ENCODE measurements at regions not wholly inside any gene's neighbourhood (a gene's known extent, or its start where the extent isn't known, plus 50 kb on each side); places are given as distances from the start of the nearest gene placed in this dataset.

GRCh38 chr15:88403351-88403791, 63.8 kb downstream of the MRPL46 start:
- DNase-seq (ENCODE audit: low spot score): no peak

- no peak for DNase-seq (ENCODE audit: low spot score)
Observed at GRCh38 chr15:88401996-88402656, 65.1 kb downstream of the MRPL46 start.

- DNase-seq (ENCODE audit: low spot score): no peak
Observed at GRCh38 chr15:88401251-88401995, 65.8 kb downstream of the MRPL46 start.

GRCh38 chr15:88400591-88401250, 66.5 kb downstream of the MRPL46 start:
- DNase-seq (ENCODE audit: low spot score): no peak

GRCh38 chr15:88400084-88400483, 67.1 kb downstream of the MRPL46 start:
- no peak for DNase-seq (ENCODE audit: low spot score)

GRCh38 chr15:88399021-88399685, 68.0 kb downstream of the MRPL46 start:
- DNase-seq (ENCODE audit: low spot score): no peak

- DNase-seq (ENCODE audit: low spot score): no peak
Observed at GRCh38 chr15:88398011-88398410, 69.2 kb downstream of the MRPL46 start.

- no peak for DNase-seq (ENCODE audit: low spot score)
Observed at GRCh38 chr15:88397506-88397905, 69.7 kb downstream of the MRPL46 start.

GRCh38 chr15:88395872-88396781, 71.1 kb downstream of the MRPL46 start:
- no peak for DNase-seq (ENCODE audit: low spot score)

- no peak for DNase-seq (ENCODE audit: low spot score)
Observed at GRCh38 chr15:88395241-88395640, 71.9 kb downstream of the MRPL46 start.

- no peak for DNase-seq (ENCODE audit: low spot score)
Observed at GRCh38 chr15:88394553-88395145, 72.5 kb downstream of the MRPL46 start.

- no peak for DNase-seq (ENCODE audit: low spot score)
Observed at GRCh38 chr15:88393719-88394519, 73.3 kb downstream of the MRPL46 start.

GRCh38 chr15:88391700-88392099, 75.5 kb downstream of the MRPL46 start:
- no peak for DNase-seq (ENCODE audit: low spot score)

GRCh38 chr15:88391006-88391405, 76.2 kb downstream of the MRPL46 start:
- DNase-seq (ENCODE audit: low spot score): no peak

- no peak for DNase-seq (ENCODE audit: low spot score)
Observed at GRCh38 chr15:88390164-88390901, 76.9 kb downstream of the MRPL46 start.

- DNase-seq (ENCODE audit: low spot score): no peak
Observed at GRCh38 chr15:88389120-88389519, 78.1 kb downstream of the MRPL46 start.

GRCh38 chr15:88388686-88389085, 78.5 kb downstream of the MRPL46 start:
- DNase-seq (ENCODE audit: low spot score): no peak

- peak; percentile 29 for DNase-seq (ENCODE audit: low spot score)
Observed at GRCh38 chr15:88385078-88385700, 82.0 kb downstream of the MRPL46 start.

GRCh38 chr15:88383354-88383753, 83.8 kb downstream of the MRPL46 start:
- no peak for DNase-seq (ENCODE audit: low spot score)
